ENCODE measurements at regions not wholly inside any gene's neighbourhood (a gene's known extent, or its start where the extent isn't known, plus 50 kb on each side); places are given as distances from the start of the nearest gene placed in this dataset.
A peak's percentile ranks its signal among the peaks of the same experiment; 100 is the strongest.

GRCh38 chr5:138695781-138696180 is 57.4 kb upstream of the CTNNA1 start:
- Histone ChIP-seq H3K9me1 (ENCODE audit: insufficient read depth, low read length) (peaks cover 4% of the 10 kb centered on the region), H3K9ac (ENCODE audit: low read depth, low read length) (no peak overlapping the region), H2BK120ac (ENCODE audit: low read depth, low read length) (no peak overlapping the region; the same call in 1 of the 2 replicates), H4K8ac (ENCODE audit: low read depth in 2 of 2, low read length in 2 of 2) (no peak overlapping the region), H3K79me1 (ENCODE audit: low read depth in 1 of 2, low read length in 2 of 2) (no peaks in the 10 kb centered on the region), H3K4me1 (ENCODE audit: control insufficient read depth, insufficient read depth, low read length) (peaks cover 5% of the 10 kb centered on the region), H2AK9ac (replicated peaks; ENCODE audit: low read depth, low read length, poor library complexity) (no peak overlapping the region), H4K91ac (ENCODE audit: insufficient read depth, low read depth, low read length) (peak overlapping the region; percentile 15; the same call in 1 of the 2 replicates), H3K4me2 (ENCODE audit: low read depth, low read length) (no peak overlapping the region), H3K14ac (replicated peaks; ENCODE audit: low read depth, low read length) (no peak overlapping the region), H3K27ac (ENCODE audit: insufficient read depth, low read length) (no peak overlapping the region), H3K4me3 (ENCODE audit: insufficient read depth, low read depth, low read length) (no peak overlapping the region), H2BK15ac (ENCODE audit: low read depth, low read length) (no peak overlapping the region), H3K23ac (ENCODE audit: low read depth, low read length) (no peak overlapping the region), H3K36me3 (ENCODE audit: control insufficient read depth, insufficient read depth, low read length) (no peaks in the 10 kb centered on the region), H2AK5ac (ENCODE audit: low read depth, low read length) (0 out of 2 replicates have a peak overlapping the region, but pooled peaks have one; percentile 7), H3K56ac (ENCODE audit: extremely low read depth, insufficient read depth, low read length) (no peak overlapping the region), H2AFZ (replicated peaks; ENCODE audit: low read length, poor library complexity) (no peak overlapping the region), H3K4ac (ENCODE audit: low read depth, low read length) (no peak overlapping the region), H3K9me3 (ENCODE audit: control insufficient read depth, insufficient read depth, low read length) (no peaks in the 10 kb centered on the region), H2BK5ac (ENCODE audit: low read depth, low read length, poor library complexity, severe bottlenecking) (no peak overlapping the region), H3K27me3 (ENCODE audit: control insufficient read depth, insufficient read depth, low read length) (0 out of 2 replicates have a peak, but pooled peaks cover 2% of the 10 kb centered on the region), H2BK20ac (ENCODE audit: low read depth, low read length) (0 out of 2 replicates have a peak overlapping the region, but pooled peaks have one; percentile 36), H4K20me1 (ENCODE audit: insufficient read depth, low read length) (no peaks in the 10 kb centered on the region), H4K5ac (ENCODE audit: low read depth, low read length) (no peak overlapping the region), H3K18ac (ENCODE audit: low read depth, low read length) (no peak overlapping the region)
- TF ChIP-seq CTCF (conservative IDR thresholded peaks at IDR 0.05; ENCODE audit: low read depth, low read length) (no peak), RAD21 (IDR thresholded peaks at IDR 0.05; ENCODE audit: low read length) (no peak), POLR2A (IDR thresholded peaks at IDR 0.05; ENCODE audit: low read depth, low read length) (no peak)
- intact Hi-C loops (cut with micrococcal nuclease): no loop called here
- in situ Hi-C loops (cut with MboI; ENCODE audit: low sequenced_read_pairs): no loop called here
- DNase-seq (no peak), ATAC-seq (ENCODE audit: low read depth) (no peak)
- CTCF ChIA-PET: interaction anchor here (0.6 kb wide), 1 partner anchor 186 kb away, joined by 3 read pairs; no protein-coding TSS in a partner anchor
- dilution Hi-C loops (cut with HindIII; ENCODE audit: low sequenced_read_pairs, unreplicated experiment): no loop called here
- WGBS, 2 experiments (ENCODE audit: extremely low coverage in 2 of 2, insufficient read length in 1 of 2): 100% methylated on average over 1 of the region's 3 CpGs; no CpG with 5 or more reads in 1 of the 2 experiments
- POLR2A ChIA-PET (ENCODE audit: unreplicated experiment): no interaction called here
- BruUV-seq (replicated peaks): no TSS peak

All from IMR-90 (cell line).